Endothelial cell (in vitro differentiated cells): ENCODE measurements at regions not wholly inside any gene's neighbourhood (a gene's known extent, or its start where the extent isn't known, plus 50 kb on each side); places are given as distances from the start of the nearest gene placed in this dataset.

Source experiments
- DNase-seq: peaks from one replicate; pipeline ENCODE4 v3.0.0; 2021; ENCODE audit warnings: low spot score
- H3K27ac Mint-ChIP-seq: one replicate; pipeline ENCODE4 v1.8.0; 2021; ENCODE audit warnings: mixed read lengths, inconsistent platforms; ENCODE audit not compliant: unreplicated experiment
- H3K27me3 Mint-ChIP-seq: one replicate; pipeline ENCODE4 v1.8.0; 2021; ENCODE audit warnings: mild to moderate bottlenecking, moderate library complexity, mixed read lengths, inconsistent platforms; ENCODE audit not compliant: unreplicated experiment
- H3K36me3 Mint-ChIP-seq: one replicate; pipeline ENCODE4 v1.8.0; 2021; ENCODE audit warnings: mild to moderate bottlenecking, low read depth, mixed read lengths, inconsistent platforms; ENCODE audit not compliant: unreplicated experiment
- H3K4me1 Mint-ChIP-seq: one replicate; pipeline ENCODE4 v1.8.0; 2021; ENCODE audit warnings: mild to moderate bottlenecking, mixed read lengths, inconsistent platforms; ENCODE audit not compliant: unreplicated experiment
- H3K4me3 Mint-ChIP-seq: one replicate; pipeline ENCODE4 v1.8.0; 2021; ENCODE audit warnings: mild to moderate bottlenecking, mixed read lengths, inconsistent platforms; ENCODE audit not compliant: unreplicated experiment
- H3K9me3 Mint-ChIP-seq: one replicate; pipeline ENCODE4 v1.8.0; 2021; ENCODE audit warnings: mixed read lengths, inconsistent platforms; ENCODE audit not compliant: unreplicated experiment
- CTCF ChIP-seq: fragments of 200-600 bp; sonication (generic); IDR thresholded peaks from one replicate; pipeline ENCODE4 v1.5.0; 2021; ENCODE audit warnings: antibody characterized with exemption; ENCODE audit not compliant: unreplicated experiment

GRCh38 chr1:5111581-5111980 is 457.2 kb downstream of the AJAP1 start:
- no peak overlapping the region for H3K27ac Mint-ChIP-seq
- no peak overlapping the region for H3K4me3 Mint-ChIP-seq
- DNase-seq = no peak
- no peak for TF ChIP-seq CTCF
- no peaks in the 10 kb centered on the region for H3K36me3 Mint-ChIP-seq
- H3K27me3 Mint-ChIP-seq = peaks cover 2% of the 10 kb centered on the region
- no peaks in the 10 kb centered on the region for H3K9me3 Mint-ChIP-seq
- H3K4me1 Mint-ChIP-seq = no peaks in the 10 kb centered on the region

GRCh38 chr1:5110508-5110907 is 456.1 kb downstream of the AJAP1 start:
- H3K36me3 Mint-ChIP-seq = no peaks in the 10 kb centered on the region
- TF ChIP-seq CTCF = no peak

GRCh38 chr1:5109633-5110032 is 455.2 kb downstream of the AJAP1 start:
- Mint-ChIP-seq H3K9me3 (no peaks in the 10 kb centered on the region), H3K4me1 (peaks cover 5% of the 10 kb centered on the region), H3K27me3 (peaks cover under 1% of the 10 kb centered on the region), H3K4me3 (no peak overlapping the region), H3K27ac (no peak overlapping the region), H3K36me3 (no peaks in the 10 kb centered on the region)
- DNase-seq = no peak
- no peak for TF ChIP-seq CTCF

More at GRCh38 chr1:5110508-5110907, 456.1 kb downstream of the AJAP1 start:
- Mint-ChIP-seq H3K4me3 (no peak overlapping the region), H3K9me3 (no peaks in the 10 kb centered on the region), H3K27ac (no peak overlapping the region), H3K4me1 (peaks cover 4% of the 10 kb centered on the region), H3K27me3 (peaks cover 2% of the 10 kb centered on the region)
- DNase-seq = no peak

GRCh38 chr1:5108740-5109139 is 454.3 kb downstream of the AJAP1 start:
- Mint-ChIP-seq H3K9me3 (no peaks in the 10 kb centered on the region), H3K36me3 (no peaks in the 10 kb centered on the region), H3K27me3 (no peaks in the 10 kb centered on the region), H3K27ac (no peak overlapping the region), H3K4me1 (peaks cover 5% of the 10 kb centered on the region), H3K4me3 (no peak overlapping the region)
- TF ChIP-seq CTCF = no peak
- no peak for DNase-seq

GRCh38 chr1:5105744-5106143 is 451.3 kb downstream of the AJAP1 start:
- H3K4me1 Mint-ChIP-seq = peaks cover 5% of the 10 kb centered on the region
- no peaks in the 10 kb centered on the region for H3K9me3 Mint-ChIP-seq
- no peak for DNase-seq
- H3K27ac Mint-ChIP-seq = no peak overlapping the region
- no peaks in the 10 kb centered on the region for H3K36me3 Mint-ChIP-seq
- H3K4me3 Mint-ChIP-seq = no peak overlapping the region
- no peak for TF ChIP-seq CTCF
- no peaks in the 10 kb centered on the region for H3K27me3 Mint-ChIP-seq
